Hepatocyte (in vitro differentiated cells): ENCODE measurements at regions not wholly inside any gene's neighbourhood (a gene's known extent, or its start where the extent isn't known, plus 50 kb on each side); places are given as distances from the start of the nearest gene placed in this dataset.

Experiments used
- DNase-seq: peaks from one replicate; pipeline ENCODE4 v3.0.0-alpha.2; 2016; ENCODE audit warnings: low spot score
- H2AFZ ChIP-seq: fragments of 200-600 bp; sonication (generic); 2 replicates; pipeline ENCODE4 v1.6.0; 2016; ENCODE audit warnings: antibody characterized with exemption, mild to moderate bottlenecking
- H3K27ac ChIP-seq: fragments of 200-600 bp; sonication (generic); 2 replicates; pipeline ENCODE4 v1.5.1; 2016; ENCODE audit warnings: mild to moderate bottlenecking
- H3K27me3 ChIP-seq: fragments of 200-600 bp; sonication (generic); 2 replicates; pipeline ENCODE4 v1.6.1; 2016
- H3K36me3 ChIP-seq: fragments of 200-600 bp; sonication (generic); replicated peaks from 2 replicates; pipeline ENCODE4 v1.5.1; 2016; ENCODE audit warnings: low read depth; ENCODE audit not compliant: insufficient read depth
- H3K4me1 ChIP-seq: fragments of 200-600 bp; sonication (generic); 2 replicates; pipeline ENCODE4 v1.5.1; 2016; ENCODE audit warnings: mild to moderate bottlenecking, moderate library complexity; ENCODE audit not compliant: insufficient read depth
- H3K4me2 ChIP-seq: fragments of 200-600 bp; sonication (generic); 2 replicates; pipeline ENCODE4 v1.6.0; 2016
- H3K4me3 ChIP-seq: fragments of 200-600 bp; sonication (generic); 2 replicates; pipeline ENCODE4 v1.5.1; 2016; ENCODE audit warnings: mild to moderate bottlenecking
- H3K79me2 ChIP-seq: fragments of 200-600 bp; sonication (generic); 2 replicates; pipeline ENCODE4 v1.6.0; 2017; ENCODE audit warnings: mild to moderate bottlenecking
- H3K9me2 ChIP-seq: fragments of 200-600 bp; sonication (generic); replicated peaks from 2 replicates; pipeline ENCODE4 v1.6.0; 2017; ENCODE audit warnings: mild to moderate bottlenecking; ENCODE audit not compliant: insufficient read depth
- H3K9me3 ChIP-seq: fragments of 200-600 bp; sonication (generic); 2 replicates; pipeline ENCODE4 v1.5.1; 2016; ENCODE audit warnings: low read depth, mild to moderate bottlenecking
- H4K20me1 ChIP-seq: fragments of 200-600 bp; sonication (generic); 2 replicates; pipeline ENCODE4 v1.6.0; 2016; ENCODE audit warnings: mild to moderate bottlenecking; ENCODE audit not compliant: insufficient read depth, poor library complexity, severe bottlenecking
- EZH2 ChIP-seq: fragments of 200-600 bp; sonication (generic); IDR thresholded peaks from 2 replicates; pipeline ENCODE4 v1.6.1; 2016; ENCODE audit warnings: antibody characterized with exemption, mild to moderate bottlenecking, borderline replicate concordance
- EZH2phosphoT487 ChIP-seq: fragments of 200-600 bp; sonication (generic); IDR thresholded peaks from one replicate; pipeline ENCODE4 v1.6.1; 2018; ENCODE audit warnings: antibody characterized with exemption, mild to moderate bottlenecking, low read depth, moderate library complexity; ENCODE audit not compliant: unreplicated experiment, severe bottlenecking
- WGBS: methylation state at CpG from one replicate; pipeline ENCODE4 v1.1.6; 2016; ENCODE audit warnings: low lambda C conversion rate; ENCODE audit errors: missing lambda C conversion rate; 5-methylcytosine and 5-hydroxymethylcytosine counted together
- TF ChIP-seq, protein P1 (sequence below): fragments of 200-600 bp; sonication (generic); IDR thresholded peaks from 2 replicates; pipeline ENCODE4 v1.5.1; 2016; ENCODE audit warnings: antibody characterized with exemption, mild to moderate bottlenecking; ENCODE audit not compliant: poor library complexity

- Histone ChIP-seq H3K9me2 (no peaks in the 10 kb centered on the region), H3K27ac (peak overlapping the region; percentile 1), H2AFZ (no peak overlapping the region), H3K4me2 (peak overlapping the region; percentile 8), H3K27me3 (no peaks in the 10 kb centered on the region), H3K79me2 (no peaks in the 10 kb centered on the region), H3K4me3 (no peak overlapping the region), H4K20me1 (no peaks in the 10 kb centered on the region), H3K36me3 (no peaks in the 10 kb centered on the region), H3K4me1 (peaks cover 23% of the 10 kb centered on the region), H3K9me3 (no peaks in the 10 kb centered on the region)
- WGBS: 6% methylated on average over 2 of the region's 2 CpGs
- TF ChIP-seq EZH2 (no peak), EZH2phosphoT487 (no peak)
- TF ChIP-seq, protein P1, sequence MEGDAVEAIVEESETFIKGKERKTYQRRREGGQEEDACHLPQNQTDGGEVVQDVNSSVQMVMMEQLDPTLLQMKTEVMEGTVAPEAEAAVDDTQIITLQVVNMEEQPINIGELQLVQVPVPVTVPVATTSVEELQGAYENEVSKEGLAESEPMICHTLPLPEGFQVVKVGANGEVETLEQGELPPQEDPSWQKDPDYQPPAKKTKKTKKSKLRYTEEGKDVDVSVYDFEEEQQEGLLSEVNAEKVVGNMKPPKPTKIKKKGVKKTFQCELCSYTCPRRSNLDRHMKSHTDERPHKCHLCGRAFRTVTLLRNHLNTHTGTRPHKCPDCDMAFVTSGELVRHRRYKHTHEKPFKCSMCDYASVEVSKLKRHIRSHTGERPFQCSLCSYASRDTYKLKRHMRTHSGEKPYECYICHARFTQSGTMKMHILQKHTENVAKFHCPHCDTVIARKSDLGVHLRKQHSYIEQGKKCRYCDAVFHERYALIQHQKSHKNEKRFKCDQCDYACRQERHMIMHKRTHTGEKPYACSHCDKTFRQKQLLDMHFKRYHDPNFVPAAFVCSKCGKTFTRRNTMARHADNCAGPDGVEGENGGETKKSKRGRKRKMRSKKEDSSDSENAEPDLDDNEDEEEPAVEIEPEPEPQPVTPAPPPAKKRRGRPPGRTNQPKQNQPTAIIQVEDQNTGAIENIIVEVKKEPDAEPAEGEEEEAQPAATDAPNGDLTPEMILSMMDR: no peak
- DNase-seq: no peak
Observed at GRCh38 chr14:53458368-53458814, 305.3 kb upstream of the DDHD1 start.

- no peak for DNase-seq
- H3K4me3 ChIP-seq: no peak overlapping the region
- H3K4me1 ChIP-seq: peaks cover 16% of the 10 kb centered on the region
- H4K20me1 ChIP-seq: no peaks in the 10 kb centered on the region
- H3K27ac ChIP-seq: no peak overlapping the region
- no peaks in the 10 kb centered on the region for H3K36me3 ChIP-seq
- no peaks in the 10 kb centered on the region for H3K9me3 ChIP-seq
- no peaks in the 10 kb centered on the region for H3K9me2 ChIP-seq
- TF ChIP-seq EZH2 (no peak), EZH2phosphoT487 (no peak)
- TF ChIP-seq, protein P1: no peak
- H3K4me2 ChIP-seq: no peak overlapping the region
- no peaks in the 10 kb centered on the region for H3K79me2 ChIP-seq
- no peak overlapping the region for H2AFZ ChIP-seq
- H3K27me3 ChIP-seq: no peaks in the 10 kb centered on the region
- 72% methylated on average over 1 of the region's 1 CpG for WGBS
Observed at GRCh38 chr14:53456931-53457330, 303.8 kb upstream of the DDHD1 start.

DNA sequence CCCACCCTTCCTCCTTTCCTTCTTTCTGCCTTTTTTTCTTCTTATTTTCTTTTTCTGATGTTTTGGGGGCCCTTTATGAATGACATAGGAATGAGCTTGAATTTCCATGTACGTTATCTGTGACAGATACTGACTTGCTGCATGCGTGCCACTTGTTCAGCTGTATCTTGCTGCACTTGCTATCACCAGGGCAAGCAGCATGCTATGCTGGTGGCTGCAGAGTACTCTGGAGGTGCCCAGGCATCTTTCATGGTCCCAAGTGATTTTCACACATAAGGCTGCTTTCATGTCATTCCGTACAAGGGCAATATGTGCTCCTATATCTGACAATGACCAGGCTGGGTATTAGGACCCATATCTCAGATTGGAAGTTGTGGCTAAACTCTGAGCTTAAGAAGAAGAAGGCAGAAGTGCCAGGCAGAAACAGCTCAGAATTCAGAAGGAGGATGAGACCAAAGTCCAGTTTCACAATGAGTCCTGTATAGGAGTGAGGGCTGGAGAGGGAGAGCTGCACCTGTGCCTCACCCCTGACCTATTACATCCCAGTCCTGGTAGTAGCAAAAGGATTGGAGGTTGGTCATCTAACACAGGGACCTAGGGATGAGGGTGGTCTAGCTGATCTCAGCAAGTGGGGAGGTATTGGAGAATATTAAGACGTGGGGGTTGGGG is 299.0 kb upstream of the DDHD1 start:
- Histone ChIP-seq H3K27me3 (no peaks in the 10 kb centered on the region), H3K9me2 (no peaks in the 10 kb centered on the region), H3K4me2 (no peak overlapping the region), H3K36me3 (no peaks in the 10 kb centered on the region), H3K4me3 (no peak overlapping the region), H3K9me3 (no peaks in the 10 kb centered on the region), H3K4me1 (peaks cover 35% of the 10 kb centered on the region), H3K27ac (peak overlapping the region; percentile 70), H3K79me2 (no peaks in the 10 kb centered on the region), H2AFZ (no peak overlapping the region), H4K20me1 (no peaks in the 10 kb centered on the region)
- 94% methylated on average over 4 of the region's 4 CpGs for WGBS
- peak; percentile 21 for DNase-seq
- TF ChIP-seq, protein P1: no peak
- TF ChIP-seq EZH2: no peak
- no peak for TF ChIP-seq EZH2phosphoT487

- peak; percentile 63 for DNase-seq
- Histone ChIP-seq H3K4me2 (peak overlapping the region; percentile 19), H3K27me3 (no peaks in the 10 kb centered on the region), H3K79me2 (no peaks in the 10 kb centered on the region), H3K9me3 (no peaks in the 10 kb centered on the region), H4K20me1 (no peaks in the 10 kb centered on the region), H3K4me3 (no peak overlapping the region), H3K36me3 (no peaks in the 10 kb centered on the region), H3K9me2 (no peaks in the 10 kb centered on the region), H3K4me1 (peaks cover 35% of the 10 kb centered on the region), H3K27ac (peak overlapping the region; percentile 70), H2AFZ (peak overlapping the region; percentile 16)
- WGBS: 18% methylated on average over 3 of the region's 3 CpGs
- TF ChIP-seq EZH2: no peak
- TF ChIP-seq, protein P1: no peak
- no peak for TF ChIP-seq EZH2phosphoT487
Observed at GRCh38 chr14:53450871-53451270, 297.7 kb upstream of the DDHD1 start.
